HG03060 (cell line): ENCODE measurements at regions not wholly inside any gene's neighbourhood (a gene's known extent, or its start where the extent isn't known, plus 50 kb on each side); places are given as distances from the start of the nearest gene placed in this dataset.
"Not testable (repeated sequence)": the region's sequence is repeated elsewhere in the genome, so short reads cannot be mapped to it uniquely, and the experiment has no call there.

ENCODE experiments used
- ATAC-seq: cut with Tn5 transposase; IDR thresholded peaks from one replicate; pipeline ENCODE4 v1.9.1; 2021; ENCODE audit warnings: low read depth, moderate number of reproducible peaks; ENCODE audit not compliant: unreplicated experiment

DNA sequence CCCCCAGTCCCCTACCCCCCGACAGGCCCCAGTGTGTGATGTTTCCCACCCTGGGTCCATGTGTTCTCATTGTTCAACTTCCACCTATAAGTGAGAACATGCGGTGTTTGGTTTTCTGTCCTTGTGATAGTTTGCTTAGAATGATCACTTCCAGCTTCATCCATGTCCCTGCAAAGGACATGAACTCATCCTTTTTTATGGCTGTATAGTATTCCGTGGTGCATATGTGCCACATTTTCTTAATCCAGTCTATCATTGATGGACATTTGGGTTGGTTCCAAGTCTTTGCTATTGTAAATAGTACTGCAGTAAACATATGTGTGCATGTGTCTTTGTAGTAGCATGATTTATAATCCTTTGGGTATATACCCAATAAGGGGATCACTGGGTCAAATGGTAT is 208.2 kb upstream of the NEBL start:
- ATAC-seq, result not testable (repeated sequence)

DNA sequence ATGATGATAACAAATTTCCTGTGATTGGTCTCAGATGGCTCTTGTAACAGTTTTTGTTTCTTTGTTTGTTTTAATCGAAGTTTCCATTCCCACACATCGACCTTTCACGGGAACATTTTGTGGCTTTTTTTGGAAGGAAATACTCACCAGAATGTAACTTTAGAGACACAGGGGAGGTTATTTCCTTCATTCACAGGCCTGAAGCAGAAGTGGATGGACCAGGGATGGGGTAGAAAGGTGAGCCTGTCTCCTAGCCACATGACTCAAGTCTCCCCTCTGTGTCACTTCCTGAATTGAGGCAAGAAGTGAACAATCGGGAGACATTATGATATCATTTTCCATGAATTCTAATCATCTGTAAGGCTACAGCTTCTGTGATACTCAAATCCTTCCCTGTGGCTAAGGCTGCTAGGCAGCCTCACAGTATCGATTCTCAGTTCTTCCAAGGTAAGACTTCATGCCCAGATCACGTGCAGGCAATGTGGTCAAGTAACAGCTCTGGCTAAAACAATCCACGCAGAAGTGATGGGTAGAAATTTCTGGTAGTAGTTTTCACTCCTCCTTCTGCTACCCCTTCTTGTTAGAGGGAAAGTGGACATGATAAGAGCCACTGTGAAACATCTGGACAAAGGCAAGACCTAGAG is 203.9 kb upstream of the NEBL start:
- no peak for ATAC-seq

DNA sequence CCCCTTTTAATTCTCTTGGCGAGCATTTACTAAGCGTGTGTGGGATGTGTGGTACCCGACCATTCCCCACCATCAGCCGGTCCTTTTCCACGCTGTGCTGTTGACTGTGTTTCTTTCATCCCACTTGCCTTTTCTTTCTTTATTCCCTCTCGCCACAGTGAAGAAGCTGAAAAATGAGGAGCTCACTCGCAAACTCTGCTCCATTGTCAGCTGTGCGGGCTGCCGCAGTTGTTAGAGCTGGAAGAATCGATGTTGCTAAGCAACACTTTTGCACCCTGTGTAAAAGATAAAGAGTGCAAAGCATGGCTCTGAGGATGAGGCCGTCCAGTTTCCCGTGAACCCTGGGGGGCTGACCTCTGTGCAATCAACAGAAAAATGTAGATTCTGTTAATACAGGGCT is 203.1 kb upstream of the NEBL start:
- ATAC-seq, result no peak

DNA sequence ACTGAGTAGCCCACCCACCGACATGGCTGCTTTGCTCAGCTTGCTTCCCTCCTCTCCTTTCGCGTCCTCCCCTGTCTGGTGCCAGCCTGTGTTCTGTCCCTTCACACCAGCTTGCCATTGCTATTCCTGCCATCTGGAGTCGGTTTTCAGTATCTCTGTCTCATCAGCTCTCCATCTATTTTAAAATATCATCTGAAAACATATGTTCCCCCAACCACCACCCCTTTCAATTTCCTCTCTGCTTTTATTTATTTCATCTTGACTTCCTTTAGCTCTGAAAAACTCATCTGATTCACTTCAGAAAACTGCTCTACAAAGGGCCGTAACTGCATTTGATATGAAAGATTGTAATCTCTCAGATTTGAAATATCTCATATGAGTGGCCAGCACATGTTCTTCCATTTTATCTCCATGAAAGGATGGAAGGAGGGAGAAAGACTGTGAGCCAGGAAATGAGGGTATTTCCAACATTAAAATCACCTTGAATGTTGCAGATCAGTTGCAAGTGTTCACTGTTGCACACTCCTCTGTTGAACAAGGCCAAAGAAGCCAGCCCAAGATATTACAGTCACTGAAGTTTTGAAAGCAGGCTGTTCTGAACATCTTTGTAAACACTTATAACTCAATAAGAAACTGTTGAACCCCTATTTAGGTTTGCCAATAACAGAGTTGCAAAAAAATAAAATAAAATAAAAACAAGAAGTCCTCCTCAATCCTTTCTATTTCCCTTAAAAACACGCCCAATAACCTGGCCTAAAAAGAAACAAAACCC is 202.4 kb upstream of the NEBL start:
- ATAC-seq, result no peak

DNA sequence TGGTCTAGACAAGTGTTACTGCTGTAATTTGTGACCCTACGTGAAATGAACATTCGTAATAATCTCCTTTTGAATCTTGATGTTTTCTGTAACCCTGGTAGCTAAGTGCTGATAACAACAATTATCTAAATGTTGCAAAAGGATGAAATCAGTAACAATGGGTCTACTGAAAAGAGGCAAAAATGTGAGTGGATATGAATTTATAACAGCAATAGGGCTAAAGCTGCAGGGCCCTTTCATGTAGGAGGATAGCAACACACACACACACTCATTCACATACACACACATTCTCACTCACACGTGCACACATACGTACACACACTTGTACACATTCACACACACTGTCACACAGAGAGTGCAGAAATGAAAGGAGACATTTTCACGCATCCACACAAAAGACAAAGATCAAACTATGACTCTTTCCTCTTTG is 200.8 kb upstream of the NEBL start:
- no peak for ATAC-seq

DNA sequence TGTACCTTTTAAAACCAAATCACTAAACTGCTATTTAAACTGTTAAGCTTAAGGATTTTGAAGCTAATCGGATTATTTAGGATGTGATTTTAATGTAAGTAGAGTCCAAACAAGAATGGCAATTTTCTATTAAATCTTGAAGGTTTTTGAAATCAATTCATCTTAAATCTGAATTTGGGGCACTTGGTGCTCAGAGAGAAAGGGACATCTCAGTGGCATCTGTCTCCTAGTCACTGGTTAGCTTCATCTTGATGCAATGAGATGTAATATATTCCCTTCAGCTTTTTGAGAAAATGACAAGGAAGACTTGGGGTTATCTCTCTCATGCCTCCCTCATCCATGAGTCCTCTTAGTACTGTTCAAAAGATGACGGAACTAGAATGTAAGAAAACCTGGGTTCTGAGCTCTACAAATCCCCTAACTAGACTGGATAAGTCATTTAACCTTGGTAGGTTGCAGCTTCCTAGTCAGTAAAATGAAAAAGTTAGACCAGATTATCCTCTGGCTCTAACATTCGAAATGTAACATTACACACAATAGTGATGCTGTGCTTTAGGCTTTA is 198.5 kb upstream of the NEBL start:
- no peak for ATAC-seq

DNA sequence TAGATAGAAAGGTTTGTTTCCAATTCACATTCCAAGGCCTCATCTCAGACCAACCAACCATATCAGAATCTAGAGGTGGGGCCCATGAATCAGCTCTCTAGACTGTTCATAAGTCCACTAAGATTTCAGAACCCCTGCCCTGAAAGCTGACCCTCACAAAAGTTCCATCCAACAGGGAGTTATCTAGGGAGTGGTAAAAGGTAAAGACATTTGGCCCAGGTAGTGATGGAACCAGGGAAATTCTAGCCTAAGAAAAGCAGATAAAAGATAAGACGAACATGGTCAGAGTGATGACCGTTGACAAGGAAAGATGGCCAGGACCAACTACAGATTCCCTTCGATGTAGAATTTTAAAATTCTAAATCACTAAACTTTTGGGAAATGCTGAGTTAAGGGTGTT is 198.0 kb upstream of the NEBL start:
- ATAC-seq, result no peak

DNA sequence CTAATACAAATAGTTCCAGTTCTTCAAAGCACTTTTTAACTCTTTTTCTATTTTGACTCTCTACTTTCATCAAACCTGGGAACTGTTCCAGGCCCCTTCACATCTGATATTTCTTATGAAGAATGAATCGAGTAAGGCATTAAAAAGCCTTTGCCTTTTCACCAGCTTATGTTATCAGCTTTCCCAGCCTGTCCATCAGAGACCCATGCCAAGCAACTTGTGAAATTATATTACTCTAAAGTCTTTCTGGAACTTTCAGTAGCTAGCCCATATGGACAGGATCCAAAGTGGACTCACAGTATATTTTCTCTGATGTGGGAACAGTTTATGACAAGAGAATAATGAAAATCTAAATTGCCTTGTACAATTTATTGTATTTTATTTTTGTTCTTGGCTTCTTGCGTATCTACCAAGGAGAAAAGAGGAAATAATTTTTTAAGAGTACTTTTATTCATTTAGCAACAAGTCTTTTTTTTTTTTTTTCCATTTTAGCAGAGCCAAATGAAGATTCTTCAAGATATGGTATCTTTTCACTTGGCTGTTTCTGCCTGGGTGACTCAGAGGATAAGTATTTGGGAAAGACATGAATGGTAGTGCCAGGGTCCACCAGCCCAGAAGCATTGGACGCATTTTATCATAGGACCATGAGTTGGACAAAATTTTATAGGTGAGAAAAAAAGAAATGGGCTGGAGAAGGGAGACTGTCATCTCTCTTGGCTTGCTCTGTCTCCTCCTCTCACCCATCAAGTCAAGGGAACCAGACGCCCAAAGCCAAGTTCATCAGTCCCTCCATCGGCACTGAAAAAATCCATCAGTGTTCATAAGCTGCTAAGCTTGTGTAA is 195.8 kb upstream of the NEBL start:
- no peak for ATAC-seq

DNA sequence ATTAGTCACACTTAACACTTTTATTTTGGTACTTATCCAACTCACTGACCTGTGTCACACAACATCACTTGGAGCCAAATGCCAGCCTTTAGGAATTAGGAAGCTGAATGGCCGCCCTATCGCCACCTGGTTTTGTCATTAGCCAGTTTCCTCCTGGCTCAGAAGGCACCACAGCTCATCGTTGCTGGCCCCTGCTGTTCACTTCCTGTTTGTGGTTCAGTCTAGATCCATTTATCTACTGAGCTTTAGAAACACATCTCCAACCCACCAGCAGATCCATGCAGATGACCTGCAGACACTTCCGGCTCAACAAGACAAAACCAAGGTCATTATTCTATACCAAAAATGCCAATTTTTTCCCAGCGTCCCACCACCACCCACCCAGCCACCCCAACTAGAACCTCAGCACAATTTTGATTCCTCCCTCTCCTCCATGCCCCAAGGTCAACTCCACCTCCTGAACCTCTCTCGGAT is 193.5 kb upstream of the NEBL start:
- ATAC-seq, result no peak

DNA sequence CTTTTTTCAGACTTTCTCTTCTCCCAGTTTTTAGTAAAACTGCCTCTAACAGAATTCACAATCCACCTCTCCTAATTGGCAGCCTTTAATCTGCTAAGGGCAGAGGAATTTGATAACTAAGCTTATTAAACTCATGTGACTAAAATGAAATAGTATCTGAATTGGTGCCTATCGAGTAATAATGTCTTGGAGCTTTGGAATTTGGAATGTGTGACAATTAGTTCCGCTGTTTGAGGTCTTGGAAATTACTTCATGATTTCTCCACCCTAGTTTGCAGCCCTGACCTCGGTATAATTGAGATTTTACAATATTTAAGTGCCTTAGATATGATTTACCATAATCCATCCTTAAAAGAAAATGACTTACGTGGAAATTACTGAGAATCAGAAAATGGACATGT is 190.4 kb upstream of the NEBL start:
- no peak for ATAC-seq

DNA sequence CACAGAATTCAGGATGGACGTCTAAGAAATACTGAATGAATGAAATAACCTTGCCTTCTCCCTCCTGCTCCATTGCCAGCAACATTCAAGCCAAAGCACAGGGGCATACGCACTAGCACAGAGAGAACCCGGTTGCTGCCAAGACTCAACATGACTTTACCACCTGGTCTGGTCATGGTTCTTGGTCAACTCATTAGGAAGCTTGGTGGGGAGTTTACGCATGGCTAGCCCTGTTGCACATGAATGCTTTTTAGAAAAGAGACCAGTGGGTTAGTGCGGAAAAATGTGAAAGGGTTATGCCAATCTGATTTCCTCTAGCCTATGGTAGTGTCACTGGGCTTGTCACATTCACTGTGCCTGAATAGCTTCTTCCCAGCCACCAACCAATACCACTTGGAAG is 187.6 kb upstream of the NEBL start:
- no peak for ATAC-seq

DNA sequence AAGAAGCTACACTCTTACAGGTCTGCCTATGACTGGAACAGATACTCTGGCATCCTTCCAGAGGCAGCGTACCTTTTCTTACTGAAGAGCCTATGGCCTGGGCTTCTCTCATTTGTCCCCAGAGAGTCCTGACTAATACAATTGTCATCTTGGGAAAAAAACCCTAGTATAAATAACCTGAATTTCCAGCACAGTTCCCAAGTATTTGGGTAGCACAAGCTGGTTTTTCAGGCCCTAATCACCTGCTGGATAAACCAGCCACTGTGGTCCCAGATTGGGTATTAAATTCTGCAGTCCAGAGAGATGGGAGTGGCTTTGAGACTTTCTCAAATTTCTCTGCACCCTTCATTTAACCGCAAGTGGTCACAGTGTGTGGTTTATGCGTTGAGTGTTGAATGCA is 186.8 kb upstream of the NEBL start:
- ATAC-seq, result no peak

DNA sequence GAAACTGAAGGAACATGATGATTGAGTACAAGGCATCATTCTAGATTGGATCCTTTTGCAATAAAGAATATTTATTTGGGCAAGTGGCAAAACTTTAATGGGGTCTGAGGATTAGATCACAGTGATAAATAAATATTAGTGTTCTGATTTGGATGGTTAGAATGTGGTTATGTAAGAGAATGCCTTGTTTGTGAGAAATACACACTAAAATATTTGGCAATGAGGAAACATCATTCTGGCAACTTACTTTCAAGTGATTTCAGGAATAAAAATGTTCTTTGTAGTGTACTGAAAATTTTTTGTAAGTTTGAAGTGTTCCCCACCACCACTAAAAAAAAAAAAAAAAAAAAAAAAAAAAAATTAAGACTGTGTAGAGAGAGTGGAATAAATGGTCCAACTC is 185.1 kb upstream of the NEBL start:
- ATAC-seq, result no peak

DNA sequence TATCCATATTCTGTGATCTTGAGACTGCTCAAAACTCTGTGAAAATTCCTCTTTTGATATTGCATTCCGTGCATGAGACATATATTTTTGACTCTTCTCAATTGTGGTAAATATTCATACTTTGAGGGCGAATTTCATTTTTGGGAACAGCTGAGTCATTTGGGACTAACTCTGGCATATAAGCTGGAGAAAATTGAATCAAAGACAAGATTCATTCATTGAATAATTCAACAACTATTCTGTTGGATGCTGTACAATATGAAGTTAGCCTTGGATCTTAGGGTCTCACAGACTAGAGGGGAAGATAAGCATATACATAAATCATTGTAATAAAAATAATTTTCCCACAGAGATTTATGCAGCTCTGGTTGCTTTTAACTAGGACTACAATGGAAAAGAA is 183.2 kb upstream of the NEBL start:
- no peak for ATAC-seq

DNA sequence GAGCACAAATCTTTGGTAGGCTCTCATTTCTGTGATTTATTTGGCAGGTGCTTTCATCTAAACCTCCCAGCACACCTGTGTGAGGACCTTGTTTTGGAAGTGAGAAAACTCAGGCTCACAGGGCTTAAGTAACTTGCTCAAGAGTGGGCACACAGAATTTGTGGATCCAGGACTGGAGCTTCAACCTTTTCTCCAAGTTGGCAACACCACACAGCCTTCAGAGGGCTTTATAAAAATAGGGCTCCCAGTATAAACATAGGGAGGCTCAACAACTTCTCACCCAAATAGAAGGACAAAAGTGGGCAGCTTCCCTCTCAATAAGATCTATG is 182.2 kb upstream of the NEBL start:
- no peak for ATAC-seq

DNA sequence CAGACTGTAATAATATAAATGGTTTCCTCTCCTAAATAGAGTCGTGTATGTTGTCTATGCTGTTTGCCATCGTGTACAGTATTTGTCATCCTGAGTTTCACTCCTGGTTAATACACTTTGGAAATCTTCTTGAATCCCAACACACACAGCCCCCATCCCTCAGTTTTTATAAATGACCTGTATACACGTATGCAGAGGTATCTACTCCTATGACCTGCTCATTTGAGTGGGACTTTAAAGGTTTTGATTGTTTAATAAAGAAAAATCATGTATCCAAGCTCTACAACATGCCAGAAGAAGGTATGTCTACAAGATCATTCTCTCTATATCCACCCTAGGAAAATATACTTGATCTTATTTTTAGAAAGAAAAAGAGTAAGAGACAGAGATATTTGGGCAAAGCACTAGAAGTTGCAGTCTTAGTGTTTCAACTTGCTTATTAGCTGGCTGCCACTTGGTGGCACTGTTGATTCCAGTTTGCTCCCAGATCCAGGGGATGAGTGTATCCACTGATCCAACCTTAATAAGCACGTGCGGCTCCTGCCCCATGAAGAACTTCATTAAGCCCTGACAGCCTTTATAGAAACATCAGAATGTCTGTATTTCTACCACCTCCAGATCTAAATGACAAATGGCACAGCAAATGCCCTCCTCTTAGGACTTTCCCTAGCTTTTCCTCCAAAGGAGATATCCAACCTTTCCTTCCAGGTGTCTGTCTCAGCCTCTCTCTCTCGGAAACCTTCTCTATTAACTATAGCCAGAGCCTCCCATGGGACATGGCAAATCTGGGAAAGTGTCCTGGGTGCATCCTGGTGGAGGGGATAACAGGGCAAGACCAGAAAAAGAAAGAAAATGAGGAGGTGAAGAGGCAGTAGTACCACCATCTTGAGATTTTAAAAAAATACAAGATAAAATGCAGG is 181.6 kb upstream of the NEBL start:
- ATAC-seq, result peak; percentile 52

DNA sequence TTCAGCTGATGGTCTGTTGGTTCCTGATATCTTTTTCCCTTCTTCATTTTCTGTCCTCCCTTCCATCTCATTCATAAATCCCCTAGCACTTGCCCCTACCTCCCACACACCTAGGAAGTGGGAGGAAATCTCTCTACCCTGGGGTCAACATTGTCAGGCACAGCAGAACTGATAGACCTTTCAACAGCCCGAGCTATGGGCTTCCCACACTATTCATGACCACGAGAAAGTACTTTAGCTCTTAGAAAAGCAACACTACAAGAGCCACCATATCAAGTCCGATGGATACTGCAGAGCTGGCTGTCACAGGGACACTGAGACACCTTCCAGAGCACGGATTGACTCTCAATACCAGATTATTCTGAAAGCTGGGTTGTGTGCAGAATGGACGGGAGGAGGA is 180.6 kb upstream of the NEBL start:
- ATAC-seq, result no peak

DNA sequence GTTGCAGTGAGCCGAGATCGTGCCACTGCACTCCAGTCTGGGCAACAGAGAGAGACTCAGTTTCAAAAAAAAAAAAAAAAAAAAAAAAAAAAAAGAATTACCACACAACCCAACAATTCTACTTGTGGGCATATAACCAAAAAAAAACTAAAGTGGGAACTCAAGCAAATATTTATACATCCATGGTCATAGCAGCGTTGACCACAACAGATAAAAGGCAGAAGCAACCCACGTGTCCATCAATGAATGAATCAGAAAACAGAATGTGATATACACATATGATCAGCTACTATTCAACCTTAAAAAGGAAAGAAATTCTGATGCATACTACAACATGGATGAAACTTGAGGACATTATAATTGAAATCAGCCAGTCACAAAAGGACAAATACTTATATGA is 179.3 kb upstream of the NEBL start:
- no peak for ATAC-seq

DNA sequence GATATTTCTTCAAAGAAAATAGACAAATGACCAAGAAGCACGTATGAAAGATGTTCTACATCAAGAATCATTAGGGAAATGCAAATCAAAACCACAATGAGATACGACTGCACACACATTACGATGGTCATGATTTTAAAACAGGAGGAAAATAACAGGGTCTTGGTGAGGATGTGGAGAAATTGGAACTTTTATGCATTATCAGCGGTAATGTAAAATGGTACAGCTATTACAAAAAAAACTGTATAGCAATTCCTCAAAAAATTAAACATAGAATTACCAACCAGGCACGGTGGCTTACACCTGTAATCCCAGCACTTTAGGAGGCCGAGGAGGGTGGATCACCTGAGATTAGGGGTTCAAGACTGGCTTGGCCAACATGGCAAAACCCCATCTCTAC is 178.8 kb upstream of the NEBL start:
- no peak for ATAC-seq

DNA sequence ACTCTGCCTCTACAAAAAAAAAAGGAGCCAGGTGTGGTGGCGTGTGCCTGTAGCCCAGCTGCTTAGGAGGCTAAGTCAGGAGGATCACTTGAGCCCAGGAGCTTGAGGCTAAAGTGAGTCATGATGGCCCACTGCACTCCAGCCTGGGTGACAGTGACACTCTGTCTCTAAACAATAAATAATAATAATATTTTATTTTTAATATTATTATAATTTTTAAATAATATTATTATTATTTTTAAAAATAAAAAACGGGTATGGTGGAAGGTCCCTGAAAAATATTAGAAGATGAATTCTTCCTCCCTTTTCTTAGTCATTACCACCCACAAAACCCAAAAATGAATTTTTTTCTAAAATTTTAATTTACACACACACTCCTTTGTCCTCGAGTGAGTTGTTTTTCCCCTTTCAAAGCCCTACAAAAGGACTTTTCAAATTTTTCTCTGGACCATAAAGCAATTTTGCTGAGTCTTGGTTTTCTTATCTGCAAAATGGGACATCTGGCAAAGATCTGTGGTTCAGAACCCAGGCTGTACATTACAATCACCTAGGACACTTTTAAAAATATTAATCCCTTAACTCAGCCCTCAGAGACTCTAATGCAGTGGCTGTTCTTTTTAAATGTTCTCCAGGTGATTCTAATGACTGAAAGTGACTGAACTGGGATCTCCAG is 174.0 kb upstream of the NEBL start:
- ATAC-seq, result no peak
